HG02973 (cell line): ENCODE measurements at regions not wholly inside any gene's neighbourhood (a gene's known extent, or its start where the extent isn't known, plus 50 kb on each side); places are given as distances from the start of the nearest gene placed in this dataset.
"Not testable (repeated sequence)": the region's sequence is repeated elsewhere in the genome, so short reads cannot be mapped to it uniquely, and the experiment has no call there.

ENCODE experiments used
- ATAC-seq: cut with Tn5 transposase; IDR thresholded peaks from one replicate; pipeline ENCODE4 v1.9.1; 2021; ENCODE audit warnings: moderate library complexity; ENCODE audit not compliant: unreplicated experiment

- ATAC-seq, result no peak
These were observed 506.5 kb downstream of the TSN start for GRCh38 chr2:122261911-122262310.

GRCh38 chr2:122263746-122264145 lies 508.3 kb downstream of the TSN start:
- no peak for ATAC-seq

GRCh38 chr2:122266636-122267035 lies 511.2 kb downstream of the TSN start:
- ATAC-seq, result no peak

- ATAC-seq, result no peak
These were observed 512.5 kb downstream of the TSN start for GRCh38 chr2:122267947-122268346.

- no peak for ATAC-seq
These were observed 518.5 kb downstream of the TSN start for GRCh38 chr2:122273785-122274419.

- ATAC-seq, result no peak
These were observed 522.5 kb downstream of the TSN start for GRCh38 chr2:122277956-122278355.

GRCh38 chr2:122300758-122301157 lies 545.3 kb downstream of the TSN start:
- no peak for ATAC-seq

- no peak for ATAC-seq
These were observed 552.3 kb downstream of the TSN start for GRCh38 chr2:122307763-122308162.

- ATAC-seq, result no peak
These were observed 559.9 kb downstream of the TSN start for GRCh38 chr2:122315306-122315705.

GRCh38 chr2:122319539-122320132 lies 564.2 kb downstream of the TSN start:
- ATAC-seq, result no peak

- ATAC-seq, result no peak
These were observed 567.4 kb downstream of the TSN start for GRCh38 chr2:122322815-122323214.

GRCh38 chr2:122323927-122324326 lies 568.5 kb downstream of the TSN start:
- ATAC-seq, result no peak

- no peak for ATAC-seq
These were observed 571.0 kb downstream of the TSN start for GRCh38 chr2:122326471-122326870.

- ATAC-seq, result no peak
These were observed 573.4 kb downstream of the TSN start for GRCh38 chr2:122328816-122329215.

GRCh38 chr2:122329278-122329677 lies 573.8 kb downstream of the TSN start:
- ATAC-seq, result no peak

- no peak for ATAC-seq
These were observed 578.5 kb downstream of the TSN start for GRCh38 chr2:122333932-122334331.

- no peak for ATAC-seq
These were observed 582.5 kb downstream of the TSN start for GRCh38 chr2:122338000-122338399.

- ATAC-seq, result peak; percentile 87
These were observed 584.8 kb downstream of the TSN start for GRCh38 chr2:122340246-122340645.

- no peak for ATAC-seq
These were observed 585.6 kb downstream of the TSN start for GRCh38 chr2:122341007-122341406.

GRCh38 chr2:122352151-122352550 lies 596.7 kb downstream of the TSN start:
- not testable (repeated sequence) for ATAC-seq

GRCh38 chr2:122357998-122358397 lies 602.5 kb downstream of the TSN start:
- no peak for ATAC-seq

- ATAC-seq, result no peak
These were observed 603.3 kb downstream of the TSN start for GRCh38 chr2:122358729-122359128.

GRCh38 chr2:122363885-122364284 lies 608.4 kb downstream of the TSN start:
- no peak for ATAC-seq
